Kidney (tissue), 13 donors: ENCODE measurements at regions not wholly inside any gene's neighbourhood (a gene's known extent, or its start where the extent isn't known, plus 50 kb on each side); places are given as distances from the start of the nearest gene placed in this dataset.

ENCODE experiments used
- DNase-seq, 5 donors: peaks; one replicate each; pipeline ENCODE4 v3.0.0-alpha.2; 2013 to 2020
- FAIRE-seq: peaks from 2 replicates; lab custom pipeline; 2012; peaks lifted over from hg19 to GRCh38; lab: Jason Lieb, UNC
- H3K27ac ChIP-seq, 2 donors: one replicate each; pipeline ENCODE4 v1.7.0; 2013; ENCODE audit warnings: low read depth in 2 of 2, low read length in 2 of 2, inconsistent platforms in 1 of 2
- H3K27me3 ChIP-seq: one replicate; pipeline ENCODE4 v1.7.1; 2013; ENCODE audit warnings: low read length, inconsistent platforms; ENCODE audit not compliant: control insufficient read depth, insufficient read depth
- H3K36me3 ChIP-seq, 3 donors: one replicate each; pipeline versions ENCODE4 v1.7.0 to v1.7.1; 2013; ENCODE audit warnings: low read length in 3 of 3, control low read depth in 1 of 3, inconsistent platforms in 1 of 3; ENCODE audit not compliant: insufficient read depth in 3 of 3, control insufficient read depth in 2 of 3
- H3K4me1 ChIP-seq, 3 donors: one replicate each; pipeline versions ENCODE4 v1.7.0 to v1.7.1; 2013; ENCODE audit warnings: low read length in 3 of 3, inconsistent platforms in 1 of 3, low read depth in 1 of 3; ENCODE audit not compliant: control insufficient read depth in 2 of 3, insufficient read depth in 2 of 3
- H3K4me3 ChIP-seq, 3 donors: one replicate each; pipeline versions ENCODE4 v1.7.0 to v1.8.1; 2013; ENCODE audit warnings: low read length in 3 of 3, control low read depth in 1 of 3, inconsistent platforms in 1 of 3
- H3K9ac ChIP-seq, 3 donors: one replicate each; pipeline versions ENCODE4 v1.7.0 to v1.7.1; 2013; ENCODE audit warnings: low read length in 3 of 3, control low read depth in 1 of 3, inconsistent platforms in 1 of 3
- H3K9me3 ChIP-seq, 3 donors: one replicate each; pipeline versions ENCODE4 v1.7.0 to v1.7.1; 2013; ENCODE audit warnings: low read length in 3 of 3, control low read depth in 1 of 3, inconsistent platforms in 1 of 3; ENCODE audit not compliant: control insufficient read depth in 2 of 3, insufficient read depth in 1 of 3
- CTCF ChIP-seq: IDR thresholded peaks from 3 replicates; pipeline ENCODE4 v1.5.1; 2012; ENCODE audit warnings: mild to moderate bottlenecking, moderate library complexity, borderline replicate concordance; ENCODE audit not compliant: insufficient read depth; ENCODE audit errors: extremely low read depth
- intact Hi-C: fragments of 100-400 bp; cut with DNase I; formaldehyde crosslinking; loops from one replicate; pipeline ENCODE4 v1.11.1; 2022
- donor health status: control.
- donor health status: control.
- donor health status: control.
- donor health status: control.
- donor health status: control.
- donor health status: DM: yes; HTN: yes; CAD: no.
- donor health status: Normal renal cell carcinoma (clear cell type).

- Histone ChIP-seq H3K4me1 (no peaks in the 10 kb centered on the region), H3K36me3 (no peaks in the 10 kb centered on the region), H3K27ac (no peak overlapping the region), H3K9me3 (no peaks in the 10 kb centered on the region), H3K4me3 (no peak overlapping the region), H3K9ac (no peak overlapping the region), H3K27me3 (no peaks in the 10 kb centered on the region)
- DNase-seq = no peak
- FAIRE-seq = no peak
- intact Hi-C loops = no loop called here
- TF ChIP-seq CTCF = no peak
Observed at GRCh38 chr16:64060631-64061030, 1061.2 kb downstream of the CDH11 start.

- Histone ChIP-seq H3K4me1 (no peaks in the 10 kb centered on the region), H3K36me3 (no peaks in the 10 kb centered on the region), H3K9me3 (no peaks in the 10 kb centered on the region), H3K9ac (no peak overlapping the region), H3K4me3 (no peak overlapping the region), H3K27ac (no peak overlapping the region), H3K27me3 (no peaks in the 10 kb centered on the region)
- FAIRE-seq (no peak), DNase-seq (no peak)
- intact Hi-C loops = no loop called here
- no peak for TF ChIP-seq CTCF
Observed at GRCh38 chr16:64058685-64059084, 1063.2 kb downstream of the CDH11 start.

- Histone ChIP-seq H3K9ac (no peak overlapping the region), H3K4me3 (no peak overlapping the region), H3K4me1 (no peaks in the 10 kb centered on the region), H3K27me3 (no peaks in the 10 kb centered on the region), H3K36me3 (no peaks in the 10 kb centered on the region), H3K9me3 (peaks cover 0 to 5% (median 0%) of the 10 kb centered on the region in 3 donors), H3K27ac (no peak overlapping the region)
- intact Hi-C loops = no loop called here
- FAIRE-seq (no peak), DNase-seq (peak in 2 of 5 donors; percentile 2 to 15)
- no peak for TF ChIP-seq CTCF
Observed at GRCh38 chr16:64051824-64052223, 1070.0 kb downstream of the CDH11 start.

- Histone ChIP-seq H3K9me3 (peaks cover 0 to 5% (median 0%) of the 10 kb centered on the region in 3 donors), H3K27ac (no peak overlapping the region), H3K36me3 (no peaks in the 10 kb centered on the region), H3K4me3 (no peak overlapping the region), H3K27me3 (no peaks in the 10 kb centered on the region), H3K4me1 (no peaks in the 10 kb centered on the region), H3K9ac (no peak overlapping the region)
- no peak for TF ChIP-seq CTCF
- intact Hi-C loops = no loop called here
- FAIRE-seq (no peak), DNase-seq (no peak)
Observed at GRCh38 chr16:64047878-64048277, 1074.0 kb downstream of the CDH11 start.
